ENCODE measurements at regions not wholly inside any gene's neighbourhood (a gene's known extent, or its start where the extent isn't known, plus 50 kb on each side); places are given as distances from the start of the nearest gene placed in this dataset.
"Not testable (repeated sequence)": the region's sequence is repeated elsewhere in the genome, so short reads cannot be mapped to it uniquely, and the experiment has no call there.

DNA sequence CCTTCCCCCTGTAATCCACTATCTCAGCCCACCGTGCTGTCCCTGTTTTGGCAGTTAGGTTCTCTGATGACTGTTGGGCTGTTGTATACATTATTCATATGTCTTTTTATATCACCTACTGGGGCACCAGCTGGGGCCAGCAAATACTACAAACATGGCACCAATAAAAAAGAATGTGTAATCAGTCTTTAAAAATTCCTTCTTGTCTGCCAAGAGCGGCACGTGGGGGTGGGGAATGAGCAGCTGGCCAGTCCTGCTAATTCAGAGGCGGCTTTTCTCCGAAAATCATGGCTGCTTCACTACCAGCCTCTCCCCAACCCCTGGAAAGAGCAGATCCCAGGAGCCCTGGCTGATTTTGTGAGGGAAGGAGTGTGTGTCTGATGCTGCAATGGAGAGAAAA, 77.7 kb upstream of the EEF2KMT start:
- H3K4me3 ChIP-seq (ENCODE audit: low read depth, low read length): no peak overlapping the region
- DNase-seq (ENCODE audit: low read depth): no peak
- TF ChIP-seq, protein P1, sequence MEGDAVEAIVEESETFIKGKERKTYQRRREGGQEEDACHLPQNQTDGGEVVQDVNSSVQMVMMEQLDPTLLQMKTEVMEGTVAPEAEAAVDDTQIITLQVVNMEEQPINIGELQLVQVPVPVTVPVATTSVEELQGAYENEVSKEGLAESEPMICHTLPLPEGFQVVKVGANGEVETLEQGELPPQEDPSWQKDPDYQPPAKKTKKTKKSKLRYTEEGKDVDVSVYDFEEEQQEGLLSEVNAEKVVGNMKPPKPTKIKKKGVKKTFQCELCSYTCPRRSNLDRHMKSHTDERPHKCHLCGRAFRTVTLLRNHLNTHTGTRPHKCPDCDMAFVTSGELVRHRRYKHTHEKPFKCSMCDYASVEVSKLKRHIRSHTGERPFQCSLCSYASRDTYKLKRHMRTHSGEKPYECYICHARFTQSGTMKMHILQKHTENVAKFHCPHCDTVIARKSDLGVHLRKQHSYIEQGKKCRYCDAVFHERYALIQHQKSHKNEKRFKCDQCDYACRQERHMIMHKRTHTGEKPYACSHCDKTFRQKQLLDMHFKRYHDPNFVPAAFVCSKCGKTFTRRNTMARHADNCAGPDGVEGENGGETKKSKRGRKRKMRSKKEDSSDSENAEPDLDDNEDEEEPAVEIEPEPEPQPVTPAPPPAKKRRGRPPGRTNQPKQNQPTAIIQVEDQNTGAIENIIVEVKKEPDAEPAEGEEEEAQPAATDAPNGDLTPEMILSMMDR (conservative IDR thresholded peaks at IDR 0.05; ENCODE audit: low read depth, low read length): no peak

DNA sequence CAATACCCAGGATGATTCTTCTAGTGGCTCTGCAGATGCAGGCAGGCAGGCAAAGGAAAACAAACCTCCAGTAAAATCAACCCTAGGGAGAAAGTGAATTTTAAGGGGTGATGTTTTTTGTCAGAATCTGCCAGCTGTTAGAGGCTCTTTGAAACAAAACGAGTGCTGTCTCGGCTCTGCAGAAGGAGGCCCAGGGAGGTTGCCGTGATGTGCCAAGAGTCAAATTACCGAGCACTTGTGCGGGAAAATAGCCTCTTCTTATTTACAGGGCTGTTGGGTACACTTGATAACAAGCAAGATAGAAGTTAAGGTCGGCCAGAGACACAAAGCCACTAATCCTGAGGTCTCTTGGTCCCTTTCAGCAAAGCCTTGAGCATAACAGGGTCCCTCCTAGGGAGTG, 68.9 kb upstream of the EEF2KMT start:
- no peak overlapping the region for H3K4me3 ChIP-seq (ENCODE audit: low read depth, low read length)
- TF ChIP-seq, protein P1 (conservative IDR thresholded peaks at IDR 0.05; ENCODE audit: low read depth, low read length): no peak

DNA sequence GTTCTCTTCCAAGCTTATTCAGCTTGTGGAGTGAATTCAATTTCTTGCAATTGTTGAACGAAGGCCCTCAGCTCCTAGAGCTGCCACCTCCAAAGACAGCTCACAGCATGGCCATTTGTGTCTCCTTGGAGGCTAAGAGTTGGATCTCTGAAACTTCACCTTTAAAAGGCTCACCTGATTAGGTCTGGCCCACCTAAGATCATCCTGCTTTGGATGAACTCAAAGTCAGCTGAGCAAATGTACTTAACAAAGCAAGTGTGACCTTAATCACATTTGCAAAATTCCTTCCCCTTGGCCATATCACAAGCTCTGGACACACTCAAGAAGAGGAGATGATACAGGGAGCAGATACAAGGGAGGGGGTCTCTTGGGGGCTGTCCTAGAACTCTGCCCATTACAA, 67.8 kb upstream of the EEF2KMT start:
- H3K4me3 ChIP-seq (ENCODE audit: low read depth, low read length); DNase-seq (ENCODE audit: low read depth): not testable (repeated sequence)

More for the DNA sequence above, 68.9 kb upstream of the EEF2KMT start:
- DNase-seq (ENCODE audit: low read depth): no peak

DNA sequence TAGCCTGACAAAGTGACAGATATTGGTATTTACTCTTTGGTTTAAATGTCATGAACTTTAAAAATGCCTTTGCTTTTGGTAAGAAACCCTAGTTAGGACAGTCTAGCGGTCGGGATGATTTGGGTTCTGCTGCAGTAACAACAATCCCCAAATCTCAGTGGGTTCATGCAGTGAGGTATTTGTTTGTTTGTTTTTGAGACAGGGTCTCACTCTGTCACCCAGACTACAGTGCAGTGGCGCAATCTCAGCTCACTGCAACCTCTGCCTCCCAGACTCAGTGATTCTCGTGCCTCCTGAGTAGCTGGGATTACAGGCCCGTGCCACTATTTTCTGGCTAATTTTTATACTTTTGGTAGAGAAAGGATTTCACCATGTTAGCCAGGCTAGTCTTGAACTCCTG, 65.2 kb upstream of the EEF2KMT start:
- not testable (repeated sequence) for DNase-seq (ENCODE audit: low read depth); H3K4me3 ChIP-seq (ENCODE audit: low read depth, low read length)

DNA sequence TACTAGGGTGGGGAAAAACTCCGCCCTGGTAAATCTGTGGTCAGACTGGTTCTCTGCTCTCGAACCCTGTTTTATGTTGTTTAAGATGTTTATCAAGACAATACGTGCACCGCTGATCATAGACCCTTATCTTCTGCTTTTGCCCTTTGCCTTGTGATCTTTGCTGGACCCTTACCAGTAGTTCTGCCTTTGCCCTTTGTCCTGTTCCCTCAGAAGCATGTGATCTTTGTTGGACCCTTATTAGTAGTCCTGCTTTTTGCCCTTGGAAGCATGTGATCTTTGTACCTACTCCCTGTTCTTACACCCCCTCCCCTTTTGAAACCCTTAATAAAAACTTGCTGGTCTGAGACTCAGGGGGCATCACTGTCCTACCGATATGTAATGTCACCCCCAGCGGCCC, 64.3 kb upstream of the EEF2KMT start:
- DNase-seq (ENCODE audit: low read depth); H3K4me3 ChIP-seq (ENCODE audit: low read depth, low read length): not testable (repeated sequence)

DNA sequence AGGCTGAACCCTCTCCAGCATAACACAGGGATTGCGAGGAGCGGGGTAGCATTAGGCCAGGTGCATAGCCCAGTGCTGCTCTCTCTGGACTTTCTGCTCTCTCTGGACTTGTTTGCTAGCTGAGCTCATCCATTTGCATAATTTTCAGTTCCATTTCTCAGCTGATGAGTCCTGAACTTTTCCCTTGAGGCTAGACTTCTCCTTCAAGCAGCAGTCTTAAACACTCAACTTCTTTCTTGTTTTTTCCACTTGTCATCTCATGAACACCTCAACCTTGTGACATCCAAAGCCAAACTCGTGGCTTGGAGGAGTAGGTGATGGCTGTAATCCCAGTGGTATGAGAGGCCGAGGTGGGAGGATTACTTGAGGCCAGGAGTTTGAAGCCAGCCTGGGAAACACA, 62.4 kb upstream of the EEF2KMT start:
- DNase-seq (ENCODE audit: low read depth); H3K4me3 ChIP-seq (ENCODE audit: low read depth, low read length): not testable (repeated sequence)

DNA sequence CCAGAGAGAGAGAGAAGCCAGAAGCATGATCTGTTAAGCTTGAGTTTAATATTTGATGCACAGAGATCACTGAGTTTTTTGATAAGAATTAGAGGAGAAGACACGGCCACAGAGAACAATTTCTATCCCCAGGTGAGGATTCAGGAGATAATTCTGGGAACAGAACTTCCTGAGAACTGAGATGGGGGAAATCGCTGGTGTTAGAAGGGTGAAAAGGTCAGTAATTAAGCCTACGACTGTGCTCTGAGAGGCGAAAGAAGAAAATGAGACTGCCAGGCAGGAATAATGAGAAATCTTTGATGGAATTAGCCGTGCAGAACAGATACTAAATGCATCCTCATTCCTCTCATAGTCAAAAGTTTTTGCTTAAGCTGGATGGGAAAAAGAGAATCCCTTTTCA, 61.9 kb upstream of the EEF2KMT start:
- H3K4me3 ChIP-seq (ENCODE audit: low read depth, low read length); DNase-seq (ENCODE audit: low read depth): not testable (repeated sequence)

DNA sequence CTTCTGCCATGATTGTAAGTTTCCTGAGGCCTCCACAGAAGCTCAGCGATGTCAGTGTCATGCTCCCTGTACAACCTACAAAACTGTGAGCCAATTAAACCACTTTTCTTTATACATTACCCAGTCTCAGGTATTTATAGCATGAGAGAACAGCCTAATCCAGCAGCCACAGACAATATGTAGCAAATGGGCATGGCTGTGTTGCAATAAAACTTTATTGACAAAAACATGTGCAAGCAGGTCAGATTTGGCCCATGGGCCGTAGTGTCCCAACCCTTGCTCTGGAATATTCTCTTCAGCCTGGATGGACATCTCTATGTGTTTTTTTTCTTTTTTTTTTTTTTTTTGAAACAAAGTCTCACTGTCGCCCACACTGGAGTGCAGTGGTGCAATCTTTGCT, 60.9 kb upstream of the EEF2KMT start:
- no peak for DNase-seq (ENCODE audit: low read depth)
- H3K4me3 ChIP-seq (ENCODE audit: low read depth, low read length): no peak overlapping the region
- TF ChIP-seq, protein P1 (conservative IDR thresholded peaks at IDR 0.05; ENCODE audit: low read depth, low read length): no peak

DNA sequence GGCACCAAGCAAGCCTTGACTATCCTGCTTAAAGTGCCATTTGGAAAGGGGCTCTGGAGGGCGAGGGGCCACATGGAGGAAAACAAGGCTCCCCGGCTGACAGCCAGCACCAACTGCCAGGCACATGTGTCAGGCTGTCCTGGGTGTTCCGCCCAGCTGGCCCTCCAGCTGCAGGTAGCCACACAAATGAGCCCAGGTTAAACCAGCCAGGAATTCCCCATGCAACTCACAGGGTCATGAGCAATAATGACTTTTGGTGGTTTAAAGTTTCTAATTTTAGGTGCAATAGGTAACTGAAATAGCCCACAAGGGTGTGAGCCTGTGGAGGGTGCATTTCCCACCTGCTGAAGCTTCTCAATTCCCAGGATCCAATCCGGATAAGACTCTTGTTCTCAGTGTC, 58.9 kb upstream of the EEF2KMT start:
- H3K4me3 ChIP-seq (ENCODE audit: low read depth, low read length); DNase-seq (ENCODE audit: low read depth): not testable (repeated sequence)

DNA sequence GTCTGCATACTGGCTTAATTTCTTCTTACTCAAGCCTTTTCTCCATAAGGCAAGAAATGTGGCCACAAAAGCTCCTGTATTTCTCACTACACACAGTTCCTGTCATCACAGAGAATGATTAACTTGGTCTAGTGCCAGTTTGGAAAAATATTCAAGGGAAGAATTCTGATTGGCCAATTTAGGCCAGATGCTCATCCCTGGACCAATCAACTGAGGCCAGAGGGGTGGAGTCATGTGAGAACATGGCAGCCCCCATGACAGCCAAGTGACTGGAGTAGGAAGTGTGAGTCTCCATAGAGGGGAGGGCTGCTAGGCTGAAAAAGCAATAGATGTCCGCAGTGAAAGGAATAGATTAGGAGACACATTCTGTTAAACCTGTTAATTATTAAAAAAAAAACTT, 56.4 kb upstream of the EEF2KMT start:
- not testable (repeated sequence) for H3K4me3 ChIP-seq (ENCODE audit: low read depth, low read length); DNase-seq (ENCODE audit: low read depth)

DNA sequence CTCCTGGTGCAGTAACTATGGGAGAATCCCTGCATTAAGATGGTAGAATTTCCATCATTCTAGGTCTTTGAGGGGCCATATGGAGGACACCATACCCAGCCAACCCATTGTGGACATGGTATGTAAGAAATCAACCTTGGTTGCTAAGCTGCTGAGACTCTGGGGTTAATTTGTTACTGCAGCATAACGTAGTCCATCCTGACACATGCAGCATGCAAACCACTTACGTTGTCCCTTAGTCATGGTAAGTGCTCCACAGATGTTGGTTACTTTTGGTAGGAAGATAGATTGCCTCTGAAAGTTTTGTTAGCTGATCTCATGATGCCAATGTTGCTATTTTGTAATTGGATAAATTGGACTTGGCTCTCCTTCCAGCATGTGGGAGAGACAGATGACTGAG, 53.8 kb upstream of the EEF2KMT start:
- not testable (repeated sequence) for DNase-seq (ENCODE audit: low read depth)

More for the DNA sequence above, 53.8 kb upstream of the EEF2KMT start:
- H3K4me3 ChIP-seq (ENCODE audit: low read depth, low read length): not testable (repeated sequence)
